Upper lobe of right lung (tissue), 1 donor: ENCODE measurements at regions not wholly inside any gene's neighbourhood (a gene's known extent, or its start where the extent isn't known, plus 50 kb on each side); places are given as distances from the start of the nearest gene placed in this dataset.

Experiments
- ATAC-seq: fragments of 200-7000 bp; cut with Tn5 transposase; one replicate; pipeline ENCODE4 v1.9.1; 2020; ENCODE audit warnings: mild to moderate bottlenecking, moderate library complexity
- DNase-seq: peaks from one replicate; pipeline ENCODE4 v3.0.0-alpha.2; 2020
- H3K27ac ChIP-seq: fragments of 200-600 bp; one replicate; pipeline ENCODE4 v1.8.0; 2022
- H3K27me3 ChIP-seq: fragments of 200-600 bp; one replicate; pipeline ENCODE4 v1.8.0; 2022; ENCODE audit warnings: mild to moderate bottlenecking
- H3K36me3 ChIP-seq: fragments of 200-600 bp; one replicate; pipeline ENCODE4 v1.8.0; 2022
- H3K4me1 ChIP-seq: fragments of 200-600 bp; one replicate; pipeline ENCODE4 v1.8.0; 2022
- H3K4me3 ChIP-seq: fragments of 200-600 bp; one replicate; pipeline ENCODE4 v1.8.0; 2022; ENCODE audit warnings: mild to moderate bottlenecking
- H3K9me3 ChIP-seq: fragments of 200-600 bp; one replicate; pipeline ENCODE4 v1.8.0; 2022
- intact Hi-C: fragments of 100-400 bp; cut with DNase I; formaldehyde crosslinking; loops from one replicate; pipeline ENCODE4 v1.11.0; 2022
- TF ChIP-seq, protein P1 (sequence below): fragments of 200-600 bp; IDR thresholded peaks from one replicate; pipeline ENCODE4 v1.8.0; 2022; ENCODE audit warnings: antibody characterized with exemption
- donor health status: DM: no; HTN: yes; CAD: no; lungs with severe emphysema.

DNA sequence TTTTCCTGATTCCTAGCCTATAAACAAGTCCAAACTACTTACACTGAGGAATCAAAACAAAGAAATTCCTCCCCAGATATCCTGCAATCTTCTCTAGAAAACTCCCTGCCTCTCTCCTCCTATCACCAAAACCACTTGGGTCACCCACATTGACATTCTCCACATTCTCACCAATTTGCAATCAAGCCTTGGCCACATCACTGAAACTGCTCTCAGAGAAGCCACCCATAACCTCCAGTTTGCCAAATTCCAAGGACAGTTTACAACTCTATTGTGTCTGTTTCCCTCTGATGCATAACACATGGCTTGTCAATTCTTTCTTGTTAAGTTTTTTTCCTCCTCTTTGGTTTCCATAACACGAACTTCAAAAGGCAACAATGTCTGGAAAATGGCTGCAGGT is 233.5 kb downstream of the XPNPEP1 start:
- Histone ChIP-seq H3K27ac (no peak overlapping the region), H3K9me3 (no peaks in the 10 kb centered on the region), H3K4me3 (no peak overlapping the region), H3K27me3 (no peaks in the 10 kb centered on the region), H3K4me1 (no peaks in the 10 kb centered on the region), H3K36me3 (no peaks in the 10 kb centered on the region)
- intact Hi-C loops, result no loop called here
- ATAC-seq, result no peak
- TF ChIP-seq, protein P1, sequence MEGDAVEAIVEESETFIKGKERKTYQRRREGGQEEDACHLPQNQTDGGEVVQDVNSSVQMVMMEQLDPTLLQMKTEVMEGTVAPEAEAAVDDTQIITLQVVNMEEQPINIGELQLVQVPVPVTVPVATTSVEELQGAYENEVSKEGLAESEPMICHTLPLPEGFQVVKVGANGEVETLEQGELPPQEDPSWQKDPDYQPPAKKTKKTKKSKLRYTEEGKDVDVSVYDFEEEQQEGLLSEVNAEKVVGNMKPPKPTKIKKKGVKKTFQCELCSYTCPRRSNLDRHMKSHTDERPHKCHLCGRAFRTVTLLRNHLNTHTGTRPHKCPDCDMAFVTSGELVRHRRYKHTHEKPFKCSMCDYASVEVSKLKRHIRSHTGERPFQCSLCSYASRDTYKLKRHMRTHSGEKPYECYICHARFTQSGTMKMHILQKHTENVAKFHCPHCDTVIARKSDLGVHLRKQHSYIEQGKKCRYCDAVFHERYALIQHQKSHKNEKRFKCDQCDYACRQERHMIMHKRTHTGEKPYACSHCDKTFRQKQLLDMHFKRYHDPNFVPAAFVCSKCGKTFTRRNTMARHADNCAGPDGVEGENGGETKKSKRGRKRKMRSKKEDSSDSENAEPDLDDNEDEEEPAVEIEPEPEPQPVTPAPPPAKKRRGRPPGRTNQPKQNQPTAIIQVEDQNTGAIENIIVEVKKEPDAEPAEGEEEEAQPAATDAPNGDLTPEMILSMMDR, result no peak
- no peak for DNase-seq

DNA sequence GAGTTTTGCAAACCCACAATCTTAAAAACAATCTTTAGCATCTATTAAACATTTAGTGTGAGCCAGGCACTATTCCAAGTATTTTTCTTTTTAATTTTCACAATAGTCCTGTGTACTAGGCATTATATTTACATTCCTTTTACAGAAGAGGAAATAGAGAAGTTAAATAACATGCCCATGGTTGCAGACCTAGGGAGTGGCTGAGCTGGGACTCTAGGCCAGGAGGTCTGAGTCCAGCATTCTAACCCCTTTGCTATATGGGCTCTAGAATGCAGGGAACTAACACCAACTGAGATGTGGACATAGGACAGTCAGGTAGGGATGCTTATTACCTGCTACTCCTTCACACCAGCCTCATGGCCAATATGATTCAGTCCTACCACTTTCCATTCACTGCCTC is 243.8 kb downstream of the XPNPEP1 start:
- ATAC-seq (no peak), DNase-seq (no peak)
- no peaks in the 10 kb centered on the region for H3K36me3 ChIP-seq
- no peaks in the 10 kb centered on the region for H3K9me3 ChIP-seq
- intact Hi-C loops, result no loop called here
- no peaks in the 10 kb centered on the region for H3K4me1 ChIP-seq
- H3K4me3 ChIP-seq, result no peak overlapping the region
- no peak overlapping the region for H3K27ac ChIP-seq
- TF ChIP-seq, protein P1, result no peak
- no peaks in the 10 kb centered on the region for H3K27me3 ChIP-seq

DNA sequence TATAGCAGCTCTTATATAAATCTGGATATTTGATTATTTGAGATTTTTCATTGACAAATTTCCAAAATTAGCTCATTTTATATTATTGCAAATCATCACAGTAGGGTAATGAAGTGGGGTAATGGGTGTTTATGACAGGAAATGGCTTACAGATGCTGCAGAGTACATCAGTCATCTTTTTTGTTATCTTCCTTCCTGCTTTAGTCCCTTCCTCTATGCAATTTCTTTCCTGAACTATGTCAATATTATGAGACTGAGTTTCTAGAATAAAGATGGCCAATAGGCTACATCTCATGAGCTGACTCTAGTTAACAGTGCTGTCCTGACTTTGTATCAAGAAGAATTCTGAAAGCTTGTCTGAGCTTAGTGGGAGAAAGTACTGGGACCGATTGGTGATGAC is 244.5 kb downstream of the XPNPEP1 start:
- Histone ChIP-seq H3K4me1 (no peaks in the 10 kb centered on the region), H3K36me3 (no peaks in the 10 kb centered on the region), H3K27me3 (no peaks in the 10 kb centered on the region), H3K27ac (no peak overlapping the region), H3K9me3 (no peaks in the 10 kb centered on the region), H3K4me3 (no peak overlapping the region)
- ATAC-seq, result no peak
- intact Hi-C loops, result no loop called here
- TF ChIP-seq, protein P1, result no peak
- no peak for DNase-seq

DNA sequence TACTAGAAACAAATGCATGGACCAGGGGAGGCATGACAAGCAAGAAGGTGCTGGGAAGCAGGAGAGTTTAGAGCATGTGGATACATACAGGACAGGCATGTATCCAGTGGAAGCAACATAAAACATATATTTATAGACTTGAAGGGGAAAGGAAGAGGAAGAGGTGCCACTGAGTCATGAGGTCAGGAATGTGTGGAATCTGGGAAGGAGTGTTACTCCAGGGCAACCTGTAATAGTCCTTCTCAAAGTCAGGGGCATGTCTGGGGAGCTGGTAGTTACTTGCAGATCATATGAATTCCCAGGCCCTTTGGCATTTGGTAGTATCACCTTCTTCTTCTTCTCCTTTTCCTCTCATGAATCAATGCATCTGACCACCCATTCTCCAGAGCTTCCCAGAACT is 246.6 kb downstream of the XPNPEP1 start:
- TF ChIP-seq, protein P1, result no peak
- Histone ChIP-seq H3K36me3 (no peaks in the 10 kb centered on the region), H3K4me3 (no peak overlapping the region), H3K27me3 (no peaks in the 10 kb centered on the region), H3K4me1 (no peaks in the 10 kb centered on the region), H3K9me3 (no peaks in the 10 kb centered on the region), H3K27ac (no peak overlapping the region)
- DNase-seq, result no peak
- no peak for ATAC-seq
- intact Hi-C loops, result no loop called here

DNA sequence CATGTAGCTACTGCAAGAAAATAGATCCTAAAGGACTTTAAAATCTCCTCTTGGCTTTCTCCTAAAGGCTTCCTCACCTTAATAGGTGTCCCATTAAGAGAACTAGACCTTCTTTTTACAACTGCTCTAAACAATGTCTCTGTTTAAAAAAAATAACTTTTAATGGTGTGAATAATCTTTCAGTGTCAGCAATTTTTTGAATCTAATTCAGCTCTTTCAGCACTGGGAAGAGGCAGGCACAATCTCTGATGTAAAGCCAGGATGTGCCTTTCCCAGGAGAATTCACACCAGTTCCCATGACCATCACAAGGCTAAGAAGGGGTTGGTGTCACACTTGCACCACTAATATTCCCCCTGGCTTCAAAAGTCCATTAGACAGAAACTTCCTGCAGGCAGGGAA is 254.6 kb downstream of the XPNPEP1 start:
- Histone ChIP-seq H3K4me1 (no peaks in the 10 kb centered on the region), H3K27ac (no peak overlapping the region), H3K9me3 (no peaks in the 10 kb centered on the region), H3K4me3 (no peak overlapping the region), H3K27me3 (no peaks in the 10 kb centered on the region), H3K36me3 (no peaks in the 10 kb centered on the region)
- ATAC-seq (no peak), DNase-seq (no peak)
- TF ChIP-seq, protein P1, result no peak
- intact Hi-C loops, result no loop called here

DNA sequence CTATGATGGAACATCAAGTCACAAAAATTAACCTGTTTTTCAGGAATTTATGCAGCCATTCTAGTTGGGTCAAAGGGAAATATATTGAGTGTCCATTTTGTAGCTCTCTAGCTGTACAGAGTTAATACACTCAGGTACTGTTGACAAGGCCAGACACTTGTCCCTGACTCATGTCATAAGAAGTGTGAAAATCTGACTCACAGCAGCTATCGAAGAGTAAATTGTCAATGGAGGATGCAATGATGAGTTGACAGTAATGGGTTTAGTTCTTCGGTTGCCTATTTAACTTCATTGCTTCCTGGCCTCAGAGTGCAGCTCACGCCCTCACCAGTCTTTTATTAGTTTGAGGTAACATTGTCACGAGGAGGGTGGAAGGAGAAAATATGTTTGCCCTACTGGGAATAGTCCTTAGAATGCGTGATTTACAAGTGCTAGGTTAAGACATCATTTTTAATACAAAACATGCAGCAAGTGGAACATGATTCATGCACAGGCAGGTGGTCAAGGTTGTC is 255.1 kb downstream of the XPNPEP1 start:
- no peaks in the 10 kb centered on the region for H3K9me3 ChIP-seq
- no peak for DNase-seq
- no peak overlapping the region for H3K4me3 ChIP-seq
- intact Hi-C loops, result no loop called here
- H3K4me1 ChIP-seq, result no peaks in the 10 kb centered on the region
- no peaks in the 10 kb centered on the region for H3K36me3 ChIP-seq
- TF ChIP-seq, protein P1, result no peak
- no peaks in the 10 kb centered on the region for H3K27me3 ChIP-seq
- no peak for ATAC-seq
- H3K27ac ChIP-seq, result no peak overlapping the region
